ENCODE measurements at regions not wholly inside any gene's neighbourhood (a gene's known extent, or its start where the extent isn't known, plus 50 kb on each side); places are given as distances from the start of the nearest gene placed in this dataset.
"Not testable (repeated sequence)": the region's sequence is repeated elsewhere in the genome, so short reads cannot be mapped to it uniquely, and the experiment has no call there.

DNA sequence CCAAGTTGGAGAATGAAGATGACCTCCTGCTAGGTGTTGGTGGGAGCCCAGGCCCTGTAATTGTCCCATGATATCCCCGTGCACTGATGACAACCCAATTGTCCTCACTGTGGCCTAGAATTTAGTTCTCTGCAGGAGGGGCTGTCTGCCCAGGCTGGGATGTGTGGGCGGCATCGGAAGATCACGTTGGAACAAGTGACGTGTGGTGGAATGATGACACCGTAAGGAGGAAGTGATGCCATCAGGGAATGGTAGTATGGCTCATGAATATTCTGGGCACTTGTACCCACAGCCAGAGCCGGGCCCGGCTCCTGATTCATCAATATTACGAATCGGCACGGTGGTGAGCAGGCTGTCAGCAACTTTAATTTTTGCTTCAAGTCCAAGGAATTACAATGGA is 111.6 kb downstream of the MIAT start:
- no peak for DNase-seq (ENCODE audit: extremely low read depth, low read depth, low spot score)

DNA sequence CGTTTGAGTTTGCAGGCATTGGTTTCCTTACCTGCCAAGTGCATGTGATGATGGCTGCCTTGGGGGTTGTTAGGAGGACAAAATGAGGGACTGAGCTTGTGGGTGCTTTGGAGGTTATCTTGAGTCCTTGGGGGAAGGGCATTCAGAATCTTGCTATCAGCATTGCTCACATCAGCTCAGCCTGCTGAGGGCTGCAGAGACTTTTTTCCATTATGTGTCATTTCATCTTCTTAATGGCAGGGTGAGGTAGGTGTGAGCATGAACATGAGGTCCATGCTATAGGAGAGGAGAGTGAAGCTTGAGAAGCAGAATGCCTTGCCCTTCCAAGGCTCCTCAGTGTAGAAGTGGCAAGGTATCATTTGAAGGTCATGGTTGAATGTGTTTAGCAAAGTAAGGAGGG is 112.3 kb downstream of the MIAT start:
- no peak for DNase-seq (ENCODE audit: extremely low read depth, low read depth, low spot score)

DNA sequence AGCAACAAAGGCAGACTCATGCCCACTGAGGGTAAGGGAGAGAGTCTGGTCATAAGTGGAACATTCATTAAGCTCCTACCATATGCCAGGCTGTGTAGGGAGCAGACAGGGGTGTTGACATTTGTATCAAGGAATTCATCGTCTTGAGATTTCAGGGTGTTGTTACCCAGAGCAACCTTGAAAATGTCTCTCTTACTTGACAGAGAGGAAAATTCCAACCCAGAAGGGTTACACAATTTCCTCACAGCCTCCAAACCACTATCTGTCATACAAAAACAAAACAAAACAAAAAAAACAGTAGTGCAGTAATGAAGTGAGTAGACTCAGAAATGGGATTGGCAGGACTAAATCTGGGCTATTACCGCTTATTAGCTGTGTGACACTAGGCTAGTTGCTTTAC is 113.2 kb downstream of the MIAT start:
- no peak for DNase-seq (ENCODE audit: extremely low read depth, low read depth, low spot score)

DNA sequence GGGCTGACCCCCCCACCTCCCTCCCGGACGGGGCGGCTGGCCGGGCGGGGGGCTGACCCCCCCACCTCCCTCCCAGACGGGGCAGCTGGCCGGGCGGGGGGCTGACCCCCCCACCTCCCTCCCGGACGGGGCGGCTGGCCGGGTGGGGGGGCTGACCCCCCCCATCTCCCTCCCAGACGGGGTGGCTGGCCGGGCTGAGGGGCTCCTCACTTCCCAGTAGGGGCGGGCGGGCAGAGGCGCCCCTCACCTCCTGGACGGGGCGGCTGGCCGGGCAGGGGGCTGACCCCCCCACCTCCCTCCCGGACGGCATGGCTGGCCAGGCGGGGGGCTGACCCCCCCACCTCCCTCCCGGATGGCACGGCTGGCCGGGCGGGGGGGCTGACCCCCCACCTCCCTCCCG is 115.7 kb downstream of the MIAT start:
- not testable (repeated sequence) for DNase-seq (ENCODE audit: extremely low read depth, low read depth, low spot score)

DNA sequence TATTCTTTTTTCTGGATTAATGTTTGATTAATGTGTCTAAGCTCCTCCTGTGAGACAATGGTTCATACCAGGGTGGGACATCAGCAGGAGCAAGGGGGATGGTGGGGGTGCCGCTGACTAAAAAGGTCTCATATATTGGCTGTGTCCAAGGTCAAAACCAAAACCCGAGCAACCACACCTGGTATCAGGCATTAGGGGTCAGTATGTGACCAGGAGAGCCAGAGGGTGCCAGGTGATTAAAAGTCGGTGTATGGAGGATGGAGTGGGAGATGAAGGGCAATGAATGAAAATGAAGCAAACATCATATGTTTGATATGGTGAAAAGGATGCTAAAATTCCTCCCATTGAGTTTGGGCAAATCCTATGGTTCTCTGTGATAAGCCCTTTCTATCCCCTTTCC is 118.0 kb downstream of the MIAT start:
- DNase-seq (ENCODE audit: extremely low read depth, low read depth, low spot score): no peak

DNA sequence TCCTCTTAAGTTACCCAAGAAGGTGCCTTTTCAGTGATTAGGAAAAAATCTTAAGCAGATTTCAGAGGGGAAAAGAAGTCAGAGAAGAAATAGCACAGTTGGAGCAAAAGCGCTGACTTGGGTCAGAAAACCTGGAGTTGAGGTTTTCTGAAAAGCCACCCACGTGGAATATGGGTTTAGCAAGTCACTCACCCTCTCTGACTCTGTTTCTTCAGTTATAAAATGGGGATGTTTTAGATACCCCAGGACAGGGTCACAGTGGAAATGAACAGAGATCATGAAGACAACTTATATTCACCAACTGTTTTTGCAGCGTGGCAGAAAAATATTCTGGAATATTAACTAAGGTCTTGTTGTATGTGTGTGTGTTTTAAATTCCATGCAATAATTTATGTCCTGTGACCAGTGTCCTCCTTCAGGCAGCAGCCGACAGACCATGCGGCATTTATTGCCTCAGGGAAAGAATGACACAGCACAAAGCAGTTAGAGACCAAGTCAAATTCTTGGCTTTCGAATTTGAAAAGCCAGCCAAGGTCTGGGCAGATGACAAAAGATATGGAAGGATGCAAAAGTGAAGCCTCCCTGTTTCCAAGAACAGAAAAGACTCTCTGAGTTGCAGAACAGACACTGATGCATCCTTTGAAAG is 119.9 kb downstream of the MIAT start:
- no peak for DNase-seq (ENCODE audit: extremely low read depth, low read depth, low spot score)

DNA sequence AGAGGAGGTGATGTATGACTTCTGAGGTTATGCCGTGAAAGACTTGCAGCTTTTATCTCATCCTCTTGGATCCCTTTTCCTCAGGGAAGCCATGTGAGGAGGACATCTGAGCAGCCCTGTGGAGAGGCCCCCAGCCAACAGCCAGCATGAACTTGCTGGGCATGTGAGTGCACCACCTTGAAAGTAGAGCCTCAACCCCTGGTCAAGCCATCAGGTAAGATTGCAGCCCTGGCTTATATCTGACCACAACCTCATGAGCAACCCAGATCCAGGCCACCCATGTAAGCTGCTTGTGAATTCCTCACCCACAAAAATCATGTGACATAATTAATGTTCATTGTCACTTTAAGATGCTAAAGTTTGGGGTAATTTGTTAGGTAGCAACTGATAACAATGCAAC is 121.0 kb downstream of the MIAT start:
- no peak for DNase-seq (ENCODE audit: extremely low read depth, low read depth, low spot score)

DNA sequence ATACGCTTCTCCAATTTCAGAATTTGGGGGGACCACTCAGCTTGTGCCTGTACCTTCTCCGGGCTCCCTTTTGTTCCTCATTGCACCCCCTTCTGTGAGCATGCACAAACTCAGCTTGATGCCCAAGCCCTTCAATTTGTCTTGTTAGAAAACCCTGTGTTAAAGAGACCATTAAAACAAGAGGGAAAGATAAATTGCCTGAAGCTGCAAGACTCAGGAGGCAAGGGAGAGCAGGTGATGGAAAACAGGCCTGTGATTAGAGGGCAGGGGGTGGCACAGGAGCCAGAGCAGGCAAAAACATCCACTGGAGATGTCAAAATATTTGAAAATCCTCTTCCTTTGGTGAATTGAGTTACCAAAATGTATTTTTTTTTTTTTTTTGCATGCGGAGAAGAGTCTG is 121.7 kb downstream of the MIAT start:
- no peak for DNase-seq (ENCODE audit: extremely low read depth, low read depth, low spot score)

DNA sequence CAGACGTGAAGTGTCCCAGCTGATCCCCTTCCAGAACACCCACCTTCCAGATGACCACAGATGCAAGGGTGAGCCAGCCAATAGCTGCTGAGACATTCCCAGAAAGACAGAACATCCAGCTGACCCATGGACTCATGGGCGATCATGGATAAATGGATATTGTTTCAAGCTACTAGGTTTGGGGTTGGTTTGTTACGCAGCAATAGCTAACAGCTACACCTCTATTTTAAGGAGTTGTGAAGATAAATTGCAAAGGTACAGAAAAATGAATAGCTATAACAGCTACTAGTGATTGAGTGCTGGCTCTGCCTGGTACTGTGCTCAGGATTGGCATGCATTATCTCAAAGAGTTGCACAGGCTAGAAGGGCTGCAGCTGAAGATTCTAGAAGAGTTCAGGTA is 122.5 kb downstream of the MIAT start:
- DNase-seq (ENCODE audit: extremely low read depth, low read depth, low spot score): no peak

DNA sequence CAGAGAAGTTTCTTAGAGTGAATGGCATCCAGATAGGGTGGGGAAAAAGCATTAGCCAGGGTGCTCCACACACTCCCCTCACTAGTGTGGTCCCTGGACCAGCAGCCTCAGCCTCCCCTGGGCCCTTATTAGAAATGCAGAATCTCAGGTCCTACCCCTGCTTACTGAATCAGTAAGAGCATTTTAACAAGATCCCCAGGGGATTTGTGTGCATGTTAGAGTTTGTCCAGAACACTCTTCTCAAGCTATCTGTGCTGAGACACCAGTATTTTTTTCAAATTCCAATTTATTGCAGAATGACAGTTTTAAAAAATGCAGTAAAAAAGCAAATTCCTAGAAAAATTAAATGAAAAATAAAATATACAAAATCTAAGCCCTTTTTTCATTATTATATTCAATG is 123.1 kb downstream of the MIAT start:
- DNase-seq (ENCODE audit: extremely low read depth, low read depth, low spot score): no peak

DNA sequence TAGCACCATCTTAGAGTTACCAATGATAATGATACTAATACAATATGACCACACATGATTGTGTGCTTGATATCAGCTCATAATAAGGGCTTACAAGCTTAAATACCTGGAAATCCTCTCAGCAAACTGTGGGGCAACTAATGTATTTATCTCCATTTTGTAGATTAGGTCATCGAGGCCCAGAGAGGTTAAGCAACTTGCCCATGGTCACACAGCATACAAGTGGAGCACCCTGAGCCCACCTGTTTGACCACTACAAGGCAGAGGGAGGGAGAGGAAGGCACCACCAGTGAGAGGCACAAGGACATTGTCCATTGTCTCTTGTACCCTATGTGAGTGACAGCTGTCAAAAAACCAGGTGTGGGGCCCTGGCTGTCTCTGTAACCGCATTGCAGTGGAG is 123.7 kb downstream of the MIAT start:
- DNase-seq (ENCODE audit: extremely low read depth, low read depth, low spot score): no peak

DNA sequence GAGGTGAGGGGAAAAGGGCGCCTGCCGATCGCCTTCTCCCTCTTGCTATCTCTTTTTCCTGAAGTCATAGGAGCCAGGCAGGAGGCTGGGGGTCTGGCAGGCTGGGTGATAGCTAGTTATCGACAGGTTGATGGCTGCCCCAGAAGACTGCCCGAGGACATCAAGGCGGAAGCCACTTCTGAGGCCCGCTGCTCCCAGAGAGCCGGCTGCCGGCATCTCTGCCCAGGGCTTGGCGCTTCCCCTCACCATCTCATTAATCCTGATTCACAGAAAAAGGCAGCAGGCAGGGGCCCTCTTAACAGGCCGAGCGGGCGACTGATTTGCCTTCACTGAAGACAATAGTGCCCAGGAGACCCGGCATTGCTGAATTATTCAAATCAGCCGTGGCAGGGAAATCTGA is 124.2 kb downstream of the MIAT start:
- no peak for DNase-seq (ENCODE audit: extremely low read depth, low read depth, low spot score)

DNA sequence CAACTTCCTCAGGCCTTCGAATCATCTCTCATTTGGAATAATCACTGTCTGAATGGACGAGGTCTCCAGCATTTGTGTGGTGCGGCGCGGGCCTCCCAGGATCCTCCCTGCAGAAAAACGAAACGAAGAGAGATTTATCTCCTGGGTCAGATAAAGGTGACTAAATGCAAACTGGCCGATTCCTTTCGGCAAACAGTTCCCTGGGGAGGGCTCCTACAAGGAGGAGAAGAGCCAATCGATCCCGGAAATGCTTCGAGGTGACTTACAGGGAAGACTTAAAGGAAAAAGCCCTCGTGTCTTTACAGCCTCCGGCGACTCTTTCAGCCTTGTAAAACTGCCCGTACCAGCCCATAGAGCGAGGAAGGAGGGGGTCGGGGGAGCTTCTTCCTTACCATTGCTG is 126.5 kb downstream of the MIAT start:
- no peak for DNase-seq (ENCODE audit: extremely low read depth, low read depth, low spot score)

DNA sequence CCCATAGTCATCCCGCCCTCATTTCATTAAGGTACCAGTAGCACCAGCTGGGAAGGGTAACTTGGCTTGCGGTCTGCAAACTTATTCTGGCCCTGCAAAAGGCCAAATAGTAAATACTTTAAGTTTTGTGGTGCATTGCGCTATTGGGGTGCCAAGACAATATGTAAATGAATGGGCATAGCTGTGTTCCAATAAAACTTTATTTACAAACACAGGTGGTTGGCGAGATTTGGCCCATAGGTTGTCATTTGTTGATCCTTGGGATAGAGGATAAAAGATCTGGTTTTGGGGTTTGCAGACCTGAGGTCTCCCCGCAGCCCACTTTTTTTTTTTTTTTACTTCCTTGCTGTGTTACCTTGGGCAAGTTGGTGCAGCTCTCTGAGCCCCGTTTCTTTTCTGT is 127.4 kb downstream of the MIAT start:
- DNase-seq (ENCODE audit: extremely low read depth, low read depth, low spot score): no peak

DNA sequence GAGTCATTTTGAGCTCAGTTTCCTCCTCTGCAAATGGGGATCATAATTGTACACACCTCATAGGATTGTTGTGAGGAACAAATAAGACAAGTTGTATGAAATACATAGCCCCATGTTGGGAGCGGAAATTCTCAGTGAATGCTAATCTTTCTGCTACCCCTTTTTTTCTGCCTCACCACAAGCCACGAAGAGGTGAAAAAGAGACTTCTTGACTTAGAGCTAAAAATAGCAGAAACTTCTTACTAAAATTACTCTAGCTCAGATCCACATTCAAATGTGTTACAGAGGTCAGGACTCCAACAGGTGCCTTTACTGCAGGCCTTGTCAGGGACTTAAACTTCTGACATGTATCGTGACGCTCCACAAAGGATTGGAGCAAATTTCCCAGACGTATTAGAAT is 128.5 kb downstream of the MIAT start:
- no peak for DNase-seq (ENCODE audit: extremely low read depth, low read depth, low spot score)

DNA sequence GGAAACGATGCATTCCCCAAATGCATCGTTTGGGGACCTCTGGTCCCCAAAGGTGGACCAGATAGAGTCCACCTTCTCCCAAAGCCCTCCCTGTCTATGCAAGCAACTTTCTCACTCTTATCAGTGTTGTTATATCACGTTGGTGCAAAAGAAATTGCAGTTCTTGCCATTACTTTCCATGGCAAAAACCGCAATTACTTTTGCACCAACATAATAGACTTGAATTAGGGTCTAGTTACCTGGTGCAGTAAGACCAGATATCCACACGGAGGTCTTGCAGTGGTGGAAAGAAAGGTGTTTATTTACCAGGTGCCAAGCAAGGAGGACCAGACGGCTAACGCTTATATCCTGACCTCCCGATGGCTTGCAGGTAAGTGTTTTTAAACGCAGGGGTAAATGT is 129.0 kb downstream of the MIAT start:
- no peak for DNase-seq (ENCODE audit: extremely low read depth, low read depth, low spot score)

DNA sequence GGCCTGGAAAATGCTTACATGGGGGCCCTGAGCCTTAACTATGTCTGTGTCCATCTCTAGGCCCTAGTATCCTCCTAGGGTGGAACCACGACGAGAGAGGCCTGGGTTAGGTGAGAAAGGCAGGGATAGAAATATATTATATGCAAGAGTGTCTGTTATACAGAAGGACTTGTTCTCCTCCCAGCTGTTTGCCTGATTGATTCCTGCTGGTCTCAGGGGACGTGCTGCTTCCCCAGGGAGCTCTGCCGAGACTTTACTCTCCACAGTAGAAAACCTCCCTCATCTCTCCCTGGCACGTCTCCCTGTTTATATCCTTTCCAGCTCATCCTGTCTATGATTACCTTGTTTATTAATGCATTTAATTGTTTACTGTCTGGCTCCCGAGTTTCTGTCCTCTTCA is 132.6 kb downstream of the MIAT start:
- DNase-seq (ENCODE audit: extremely low read depth, low read depth, low spot score): no peak

DNA sequence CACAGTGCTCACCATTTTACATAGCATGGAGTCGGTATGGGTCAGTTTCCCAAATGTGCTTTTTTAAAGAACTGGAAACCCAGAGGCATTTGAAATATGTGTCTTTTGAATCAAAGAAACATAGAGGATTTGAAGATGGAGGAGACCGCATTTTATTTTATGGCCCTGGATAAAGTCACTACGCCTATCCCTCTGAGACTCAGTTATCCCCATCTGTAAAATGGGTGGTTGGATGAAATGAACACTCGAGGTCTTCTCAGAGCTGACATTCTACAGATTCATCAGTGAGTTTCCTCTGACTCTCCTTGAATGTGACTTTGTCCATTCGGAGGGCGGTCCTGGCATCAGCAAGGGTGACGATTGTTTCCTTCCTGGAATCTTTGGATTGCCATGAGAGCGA is 135.1 kb downstream of the MIAT start:
- DNase-seq (ENCODE audit: extremely low read depth, low read depth, low spot score): no peak

DNA sequence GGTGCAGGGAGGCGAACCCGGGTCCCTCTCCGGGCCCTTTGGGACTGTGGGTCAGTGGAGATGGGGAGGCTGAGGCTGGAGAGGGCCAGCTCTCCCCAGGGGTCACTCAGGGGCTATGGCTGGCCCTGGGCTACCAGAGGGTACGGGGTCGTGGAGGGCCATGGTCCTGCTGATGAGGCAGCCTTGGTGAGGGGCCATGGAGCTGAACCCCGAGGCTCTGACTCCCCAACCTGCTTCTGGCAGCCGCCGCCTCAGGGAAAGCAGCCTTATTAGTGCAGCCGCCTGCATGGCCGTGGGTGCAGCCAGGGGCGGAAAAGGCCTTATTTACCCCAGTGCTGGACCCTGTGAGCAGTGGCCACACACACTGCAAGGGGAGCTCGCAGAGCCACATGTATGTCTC is 139.4 kb downstream of the MIAT start:
- DNase-seq (ENCODE audit: extremely low read depth, low read depth, low spot score): no peak

DNA sequence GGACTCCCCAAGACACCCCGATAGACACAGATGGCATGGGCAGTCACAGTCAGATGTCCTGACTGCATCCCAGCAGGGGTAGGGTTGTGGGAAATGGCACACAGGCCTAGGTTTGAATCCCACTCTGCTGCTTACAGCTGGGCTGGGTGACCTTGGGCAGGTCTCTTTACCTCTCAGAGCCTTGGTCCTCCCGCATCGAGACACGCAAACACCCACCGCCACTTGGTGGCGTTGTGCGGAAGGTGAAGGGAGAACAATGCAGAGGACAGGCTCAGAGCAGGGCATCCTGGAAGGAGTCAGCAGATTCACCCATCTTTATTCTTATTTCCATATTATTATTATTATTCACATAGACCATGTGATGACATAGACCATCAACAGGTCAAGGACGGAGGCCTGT is 140.5 kb downstream of the MIAT start:
- no peak for DNase-seq (ENCODE audit: extremely low read depth, low read depth, low spot score)

DNA sequence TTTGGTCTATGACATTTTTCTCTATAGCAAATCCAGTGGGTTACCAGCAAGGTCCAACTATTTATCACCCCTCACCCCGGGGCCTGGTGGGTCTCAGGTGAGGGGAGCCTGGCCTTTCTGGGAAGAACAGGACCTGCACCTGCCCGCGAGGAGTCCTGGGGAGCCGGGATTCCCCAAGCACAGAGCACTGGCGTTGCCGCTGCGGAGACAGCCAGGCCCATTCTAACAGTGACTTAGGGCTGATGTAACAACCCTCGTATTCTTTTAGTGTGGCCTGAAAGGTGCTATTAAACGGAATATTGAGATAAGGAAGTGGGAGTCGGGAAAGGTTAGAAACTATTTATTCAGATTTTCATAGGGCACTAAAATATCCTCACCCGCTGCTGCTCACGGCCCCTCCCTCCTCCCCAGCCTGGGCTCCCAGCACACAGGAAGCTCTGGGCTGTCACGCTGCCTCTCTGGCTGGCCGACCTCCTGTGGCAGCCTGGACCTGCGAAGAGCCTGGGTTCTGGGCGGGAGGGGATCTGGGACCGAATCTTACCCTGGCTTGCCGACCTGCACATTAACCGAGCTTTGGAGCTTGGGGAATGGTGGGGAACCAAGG is 141.2 kb downstream of the MIAT start:
- DNase-seq (ENCODE audit: extremely low read depth, low read depth, low spot score): no peak

DNA sequence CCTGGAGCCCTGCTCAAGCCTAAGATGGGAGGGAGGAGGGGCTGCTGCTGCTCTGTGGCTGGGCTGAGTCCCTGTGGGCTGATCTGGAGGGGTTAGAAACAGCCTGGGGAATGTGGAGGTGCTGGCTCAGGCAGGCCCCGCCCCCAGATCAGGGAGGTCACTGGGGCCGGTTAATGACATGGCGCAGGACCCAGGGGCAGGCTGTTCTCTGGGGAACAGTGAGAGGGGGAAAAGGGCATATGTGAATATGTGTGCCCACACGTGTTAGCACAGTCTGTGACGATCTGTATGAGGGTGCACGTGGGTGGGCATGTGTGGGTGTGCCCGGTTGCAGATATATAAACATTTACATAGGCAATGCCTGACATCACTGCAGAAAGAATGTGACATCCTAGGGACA is 143.5 kb downstream of the MIAT start:
- DNase-seq (ENCODE audit: extremely low read depth, low read depth, low spot score): no peak

DNA sequence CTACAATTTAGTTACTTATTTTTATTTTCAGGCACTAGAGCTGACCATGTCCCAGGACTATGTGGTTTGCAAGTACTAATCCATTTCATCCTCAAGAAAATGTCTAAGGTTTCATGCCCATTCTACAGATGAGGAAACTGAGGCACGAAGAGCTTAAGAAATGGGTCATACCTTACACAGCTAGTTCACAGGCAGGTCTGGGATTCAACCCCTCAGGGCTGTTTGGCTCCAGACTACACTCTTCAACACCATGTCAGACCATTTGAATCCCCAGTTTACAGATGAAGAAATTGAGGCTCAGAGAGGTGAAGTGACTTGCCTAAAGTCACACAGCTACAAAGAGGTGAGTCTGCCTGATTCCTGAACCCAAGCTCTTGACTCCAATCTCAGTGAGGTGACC is 144.1 kb downstream of the MIAT start:
- no peak for DNase-seq (ENCODE audit: extremely low read depth, low read depth, low spot score)

Measured in glomerular endothelial cell (primary cell).